Trophoblast cell (in vitro differentiated cells and primary cell): ENCODE measurements at regions not wholly inside any gene's neighbourhood (a gene's known extent, or its start where the extent isn't known, plus 50 kb on each side); places are given as distances from the start of the nearest gene placed in this dataset.
A peak's percentile ranks its signal among the peaks of the same experiment; 100 is the strongest.

Experiments used
- DNase-seq, 2 donors: peaks; one replicate each; pipeline ENCODE4 v3.0.0-alpha.2; 2016
- H2AFZ ChIP-seq: 2 replicates; pipeline ENCODE4 v1.6.1; 2013; ENCODE audit warnings: low read length, moderate library complexity, mild to moderate bottlenecking; ENCODE audit not compliant: insufficient read depth, poor library complexity
- H2AK5ac ChIP-seq: 2 replicates; pipeline ENCODE4 v1.6.1; 2013; ENCODE audit warnings: mild to moderate bottlenecking, low read length
- H2BK120ac ChIP-seq: 2 replicates; pipeline ENCODE4 v1.6.1; 2013; ENCODE audit warnings: low read length, mild to moderate bottlenecking, moderate library complexity; ENCODE audit not compliant: insufficient read depth, poor library complexity
- H2BK12ac ChIP-seq: 2 replicates; pipeline ENCODE4 v1.6.1; 2013; ENCODE audit warnings: mild to moderate bottlenecking, low read length, moderate library complexity
- H2BK5ac ChIP-seq: 2 replicates; pipeline ENCODE4 v1.6.1; 2013; ENCODE audit warnings: low read length, low read depth, moderate library complexity, mild to moderate bottlenecking; ENCODE audit not compliant: poor library complexity
- H3K14ac ChIP-seq: 2 replicates; pipeline ENCODE4 v1.6.1; 2013; ENCODE audit warnings: mild to moderate bottlenecking, low read length
- H3K18ac ChIP-seq: 2 replicates; pipeline ENCODE4 v1.6.1; 2013; ENCODE audit warnings: mild to moderate bottlenecking, low read length
- H3K23ac ChIP-seq: 2 replicates; pipeline ENCODE4 v1.6.1; 2013; ENCODE audit warnings: low read length
- H3K27ac ChIP-seq: 2 replicates; pipeline ENCODE4 v1.5.1; 2013; ENCODE audit warnings: low read depth, mild to moderate bottlenecking, inconsistent platforms, low read length, moderate library complexity
- H3K27me3 ChIP-seq: 2 replicates; pipeline ENCODE4 v1.6.1; 2013; ENCODE audit warnings: inconsistent platforms, mild to moderate bottlenecking, low read length, moderate library complexity; ENCODE audit not compliant: insufficient read depth
- H3K36me3 ChIP-seq, 2 experiments: 1 replicate in 1 of 2; 2 replicates in 1 of 2; pipeline ENCODE4 v1.6.1; 2013; ENCODE audit warnings: low read length in 2 of 2, mild to moderate bottlenecking in 2 of 2, moderate library complexity in 1 of 2; ENCODE audit not compliant: insufficient read depth in 2 of 2, control insufficient read depth in 1 of 2
- H3K4ac ChIP-seq: 2 replicates; pipeline ENCODE4 v1.6.1; 2013; ENCODE audit warnings: low read depth, mild to moderate bottlenecking, low read length, moderate library complexity
- H3K4me1 ChIP-seq, 2 experiments: 1 replicate in 1 of 2; 2 replicates in 1 of 2; pipeline ENCODE4 v1.6.1; 2013; ENCODE audit warnings: low read length in 2 of 2, mild to moderate bottlenecking in 2 of 2, moderate library complexity in 1 of 2; ENCODE audit not compliant: insufficient read depth in 2 of 2, control insufficient read depth in 1 of 2
- H3K4me2 ChIP-seq: 2 replicates; pipeline ENCODE4 v1.6.1; 2013; ENCODE audit warnings: inconsistent platforms, mild to moderate bottlenecking, low read length, moderate library complexity
- H3K4me3 ChIP-seq: 2 replicates; pipeline ENCODE4 v1.5.1; 2013; ENCODE audit warnings: mild to moderate bottlenecking, low read depth, low read length, inconsistent platforms
- H3K79me1 ChIP-seq: one replicate; pipeline ENCODE4 v1.6.1; 2013; ENCODE audit warnings: low read length
- H3K79me2 ChIP-seq: 2 replicates; pipeline ENCODE4 v1.6.1; 2013; ENCODE audit warnings: low read length, mild to moderate bottlenecking; ENCODE audit not compliant: control insufficient read depth, insufficient read depth, poor library complexity
- H3K9ac ChIP-seq: 2 replicates; pipeline ENCODE4 v1.6.1; 2013; ENCODE audit warnings: mild to moderate bottlenecking, low read length
- H3K9me3 ChIP-seq: 2 replicates; pipeline ENCODE4 v1.6.1; 2013; ENCODE audit warnings: low read depth, mild to moderate bottlenecking, control low read depth, inconsistent platforms, low read length; ENCODE audit not compliant: insufficient read depth
- H4K12ac ChIP-seq: 2 replicates; pipeline ENCODE4 v1.6.1; 2013; ENCODE audit warnings: low read depth, mild to moderate bottlenecking, low read length, moderate library complexity
- H4K8ac ChIP-seq: 2 replicates; pipeline ENCODE4 v1.6.1; 2013; ENCODE audit warnings: low read depth, mild to moderate bottlenecking, low read length, moderate library complexity
- H4K91ac ChIP-seq: one replicate; pipeline ENCODE4 v1.6.1; 2013; ENCODE audit warnings: low read depth, mild to moderate bottlenecking, low read length, moderate library complexity
- WGBS: extraction: QIAGEN DNeasy Blood & Tissue Kit; methylation state at CpG from one replicate; pipeline ENCODE4 v1.1.7; 2013; ENCODE audit warnings: missing lambda C conversion rate; ENCODE audit not compliant: insufficient read length, insufficient coverage; ENCODE audit errors: extremely low coverage; 5-methylcytosine and 5-hydroxymethylcytosine counted together

DNA sequence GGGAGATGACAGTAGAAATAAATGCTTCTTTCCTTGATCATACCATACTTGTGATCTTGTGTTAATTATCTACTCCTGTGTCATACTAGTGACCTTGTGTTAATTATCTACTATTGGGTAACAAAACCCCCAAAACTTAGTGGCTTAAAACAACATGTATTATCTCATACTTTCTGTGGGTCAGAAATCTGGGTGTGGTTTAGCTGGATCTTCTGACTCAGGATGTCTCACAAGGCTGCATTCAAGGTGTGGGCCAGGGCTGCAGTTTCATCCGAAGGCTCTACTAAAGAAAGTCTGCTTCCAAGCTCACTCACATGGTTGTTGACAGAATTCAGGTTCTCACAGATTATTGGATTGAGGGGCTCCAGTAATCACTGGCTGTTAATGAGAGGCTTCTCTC, 70.3 kb upstream of the NDP start:
- Histone ChIP-seq H3K9me3 (no peaks in the 10 kb centered on the region), H3K79me2 (peaks cover 1% of the 10 kb centered on the region), H3K79me1 (peaks cover 19% of the 10 kb centered on the region), H2AK5ac (peak overlapping the region; percentile 74), H2AFZ (no peak overlapping the region), H3K4me1 (peaks cover 6% of the 10 kb centered on the region in 2 experiments), H4K8ac (peak overlapping the region; percentile 47), H3K4me2 (no peak overlapping the region), H2BK5ac (peak overlapping the region; percentile 76), H2BK120ac (peak overlapping the region; percentile 76), H3K18ac (no peak overlapping the region), H3K4me3 (no peak overlapping the region), H2BK12ac (peak overlapping the region; percentile 98), H3K14ac (peak overlapping the region; percentile 74), H3K23ac (no peak overlapping the region), H3K27me3 (no peaks in the 10 kb centered on the region), H3K4ac (no peak overlapping the region), H4K12ac (no peak overlapping the region), H3K36me3 (peaks cover 0 to 3% of the 10 kb centered on the region in 2 experiments), H3K9ac (no peak overlapping the region), H4K91ac (peak overlapping the region; percentile 80), H3K27ac (no peak overlapping the region)
- no peak for DNase-seq
- WGBS = no CpG with 5 or more reads among the region's 1 CpG

GRCh38 chrX:44042751-44043150, 69.6 kb upstream of the NDP start:
- Histone ChIP-seq H3K4me2 (no peak overlapping the region), H2AK5ac (no peak overlapping the region), H4K12ac (no peak overlapping the region), H3K14ac (peak overlapping the region; percentile 14), H3K27ac (no peak overlapping the region), H2BK12ac (no peak overlapping the region), H3K4me3 (no peak overlapping the region), H3K23ac (no peak overlapping the region), H3K4me1 (peaks cover 6% of the 10 kb centered on the region in 2 experiments), H2BK120ac (peak overlapping the region; percentile 31), H2AFZ (no peak overlapping the region), H4K91ac (no peak overlapping the region), H3K9me3 (no peaks in the 10 kb centered on the region), H3K18ac (no peak overlapping the region), H3K79me1 (peaks cover 20% of the 10 kb centered on the region), H3K79me2 (peaks cover 1% of the 10 kb centered on the region), H3K4ac (no peak overlapping the region), H4K8ac (no peak overlapping the region), H3K9ac (no peak overlapping the region), H2BK5ac (no peak overlapping the region), H3K27me3 (no peaks in the 10 kb centered on the region), H3K36me3 (peaks cover 0 to 3% of the 10 kb centered on the region in 2 experiments)
- no peak for DNase-seq
- no CpG with 5 or more reads among the region's 1 CpG for whole genome bisulfite sequencing

- H3K4me1 ChIP-seq = peaks cover 6% of the 10 kb centered on the region in 2 experiments
- H3K18ac ChIP-seq = no peak overlapping the region
- H3K36me3 ChIP-seq = peaks cover 0 to 3% of the 10 kb centered on the region in 2 experiments
- no peak overlapping the region for H4K12ac ChIP-seq
- H3K23ac ChIP-seq = no peak overlapping the region
- no peak overlapping the region for H3K4me3 ChIP-seq
- H3K4me2 ChIP-seq = no peak overlapping the region
- H3K14ac ChIP-seq = no peak overlapping the region
- no peak overlapping the region for H4K8ac ChIP-seq
- no peak overlapping the region for H2AFZ ChIP-seq
- H2BK12ac ChIP-seq = no peak overlapping the region
- H2BK5ac ChIP-seq = no peak overlapping the region
- no peaks in the 10 kb centered on the region for H3K9me3 ChIP-seq
- H2BK120ac ChIP-seq = peak overlapping the region; percentile 33
- H2AK5ac ChIP-seq = no peak overlapping the region
- H3K27ac ChIP-seq = no peak overlapping the region
- H3K9ac ChIP-seq = no peak overlapping the region
- peak in 1 of 2 donors; percentile 54 for DNase-seq
- H3K79me1 ChIP-seq = peaks cover 20% of the 10 kb centered on the region
- peak overlapping the region; percentile 83 for H4K91ac ChIP-seq
- WGBS = no CpG with 5 or more reads among the region's 2 CpGs
- peaks cover 1% of the 10 kb centered on the region for H3K79me2 ChIP-seq
- H3K4ac ChIP-seq = no peak overlapping the region
- H3K27me3 ChIP-seq = no peaks in the 10 kb centered on the region
Observed at GRCh38 chrX:44042116-44042515, 68.9 kb upstream of the NDP start.

DNA sequence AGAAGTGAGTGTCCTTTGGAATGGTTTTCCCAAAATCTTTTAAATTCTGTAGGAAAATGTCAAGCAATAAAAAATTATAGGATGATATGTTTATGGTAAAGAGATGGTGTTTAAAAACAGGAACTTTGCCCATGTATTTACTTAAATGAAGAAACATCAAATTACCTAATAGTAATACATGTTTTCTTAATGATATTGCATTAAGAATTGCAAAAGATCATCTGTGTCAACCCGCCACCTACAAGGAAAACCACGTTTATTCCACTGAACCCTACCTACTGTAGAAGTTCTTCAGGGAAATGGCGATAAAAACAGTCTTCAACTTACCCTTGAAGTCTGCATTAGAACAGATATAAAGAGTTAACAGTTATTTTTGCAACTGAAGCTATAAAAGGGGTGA, 67.2 kb upstream of the NDP start:
- Histone ChIP-seq H3K79me1 (peaks cover 22% of the 10 kb centered on the region), H2BK120ac (peak overlapping the region; percentile 93), H3K4me1 (peaks cover 6 to 8% of the 10 kb centered on the region in 2 experiments), H3K9me3 (no peaks in the 10 kb centered on the region), H3K27me3 (no peaks in the 10 kb centered on the region), H3K14ac (peak overlapping the region; percentile 66), H4K12ac (no peak overlapping the region), H2AK5ac (no peak overlapping the region), H3K4me3 (no peak overlapping the region), H2AFZ (no peak overlapping the region), H3K9ac (no peak overlapping the region), H3K27ac (peak overlapping the region; percentile 94), H4K91ac (peak overlapping the region; percentile 97), H3K36me3 (peaks cover 0 to 3% of the 10 kb centered on the region in 2 experiments), H2BK5ac (peak overlapping the region; percentile 93), H3K79me2 (peaks cover 1% of the 10 kb centered on the region), H3K4me2 (no peak overlapping the region), H4K8ac (peak overlapping the region; percentile 73), H3K18ac (no peak overlapping the region), H3K4ac (peak overlapping the region; percentile 83), H2BK12ac (peak overlapping the region; percentile 96), H3K23ac (no peak overlapping the region)
- WGBS = no CpG with 5 or more reads among the region's 3 CpGs
- no peak for DNase-seq
